ENCODE measurements at regions not wholly inside any gene's neighbourhood (a gene's known extent, or its start where the extent isn't known, plus 50 kb on each side); places are given as distances from the start of the nearest gene placed in this dataset.

DNA sequence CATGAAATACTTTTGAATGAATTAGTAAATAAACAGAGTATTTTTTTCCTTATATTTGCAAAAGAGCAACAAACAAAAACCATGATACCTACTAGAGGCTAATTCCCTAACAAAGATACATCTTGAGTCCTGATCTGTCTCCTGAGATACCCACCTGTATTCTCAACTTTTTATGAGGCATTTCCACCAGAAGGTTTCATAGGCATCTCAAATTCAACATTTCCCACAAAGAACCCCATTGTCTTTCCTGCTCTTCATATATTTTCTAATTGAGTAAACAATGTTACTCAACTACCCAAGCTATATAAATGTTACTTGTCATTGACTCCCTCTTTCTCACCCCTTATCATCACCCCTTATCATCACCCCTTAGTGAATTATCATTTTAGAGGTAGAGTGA lies 119.4 kb upstream of the RAI14 start:
- TF ChIP-seq, protein P1, sequence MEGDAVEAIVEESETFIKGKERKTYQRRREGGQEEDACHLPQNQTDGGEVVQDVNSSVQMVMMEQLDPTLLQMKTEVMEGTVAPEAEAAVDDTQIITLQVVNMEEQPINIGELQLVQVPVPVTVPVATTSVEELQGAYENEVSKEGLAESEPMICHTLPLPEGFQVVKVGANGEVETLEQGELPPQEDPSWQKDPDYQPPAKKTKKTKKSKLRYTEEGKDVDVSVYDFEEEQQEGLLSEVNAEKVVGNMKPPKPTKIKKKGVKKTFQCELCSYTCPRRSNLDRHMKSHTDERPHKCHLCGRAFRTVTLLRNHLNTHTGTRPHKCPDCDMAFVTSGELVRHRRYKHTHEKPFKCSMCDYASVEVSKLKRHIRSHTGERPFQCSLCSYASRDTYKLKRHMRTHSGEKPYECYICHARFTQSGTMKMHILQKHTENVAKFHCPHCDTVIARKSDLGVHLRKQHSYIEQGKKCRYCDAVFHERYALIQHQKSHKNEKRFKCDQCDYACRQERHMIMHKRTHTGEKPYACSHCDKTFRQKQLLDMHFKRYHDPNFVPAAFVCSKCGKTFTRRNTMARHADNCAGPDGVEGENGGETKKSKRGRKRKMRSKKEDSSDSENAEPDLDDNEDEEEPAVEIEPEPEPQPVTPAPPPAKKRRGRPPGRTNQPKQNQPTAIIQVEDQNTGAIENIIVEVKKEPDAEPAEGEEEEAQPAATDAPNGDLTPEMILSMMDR (conservative IDR thresholded peaks at IDR 0.05; ENCODE audit: low read depth in 2 of 2) = no peak
- TF ChIP-seq ZNF331 (CRISPR knock-in tag; IDR thresholded peaks at IDR 0.05; ENCODE audit: low read depth) = no peak
- TF ChIP-seq, protein P2, sequence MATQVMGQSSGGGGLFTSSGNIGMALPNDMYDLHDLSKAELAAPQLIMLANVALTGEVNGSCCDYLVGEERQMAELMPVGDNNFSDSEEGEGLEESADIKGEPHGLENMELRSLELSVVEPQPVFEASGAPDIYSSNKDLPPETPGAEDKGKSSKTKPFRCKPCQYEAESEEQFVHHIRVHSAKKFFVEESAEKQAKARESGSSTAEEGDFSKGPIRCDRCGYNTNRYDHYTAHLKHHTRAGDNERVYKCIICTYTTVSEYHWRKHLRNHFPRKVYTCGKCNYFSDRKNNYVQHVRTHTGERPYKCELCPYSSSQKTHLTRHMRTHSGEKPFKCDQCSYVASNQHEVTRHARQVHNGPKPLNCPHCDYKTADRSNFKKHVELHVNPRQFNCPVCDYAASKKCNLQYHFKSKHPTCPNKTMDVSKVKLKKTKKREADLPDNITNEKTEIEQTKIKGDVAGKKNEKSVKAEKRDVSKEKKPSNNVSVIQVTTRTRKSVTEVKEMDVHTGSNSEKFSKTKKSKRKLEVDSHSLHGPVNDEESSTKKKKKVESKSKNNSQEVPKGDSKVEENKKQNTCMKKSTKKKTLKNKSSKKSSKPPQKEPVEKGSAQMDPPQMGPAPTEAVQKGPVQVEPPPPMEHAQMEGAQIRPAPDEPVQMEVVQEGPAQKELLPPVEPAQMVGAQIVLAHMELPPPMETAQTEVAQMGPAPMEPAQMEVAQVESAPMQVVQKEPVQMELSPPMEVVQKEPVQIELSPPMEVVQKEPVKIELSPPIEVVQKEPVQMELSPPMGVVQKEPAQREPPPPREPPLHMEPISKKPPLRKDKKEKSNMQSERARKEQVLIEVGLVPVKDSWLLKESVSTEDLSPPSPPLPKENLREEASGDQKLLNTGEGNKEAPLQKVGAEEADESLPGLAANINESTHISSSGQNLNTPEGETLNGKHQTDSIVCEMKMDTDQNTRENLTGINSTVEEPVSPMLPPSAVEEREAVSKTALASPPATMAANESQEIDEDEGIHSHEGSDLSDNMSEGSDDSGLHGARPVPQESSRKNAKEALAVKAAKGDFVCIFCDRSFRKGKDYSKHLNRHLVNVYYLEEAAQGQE (IDR thresholded peaks at IDR 0.05; ENCODE audit: unreplicated experiment) = no peak
- no peak for TF ChIP-seq EZH2 (IDR thresholded peaks at IDR 0.05; ENCODE audit: low read depth, unreplicated experiment)
- TF ChIP-seq POLR2AphosphoS5 (IDR thresholded peaks at IDR 0.05; ENCODE audit: low read depth) = no peak
- no peak for TF ChIP-seq EZH2phosphoT487 (IDR thresholded peaks at IDR 0.05; ENCODE audit: unreplicated experiment)

Data from GM23338 (cell line).